ENCODE measurements at regions not wholly inside any gene's neighbourhood (a gene's known extent, or its start where the extent isn't known, plus 50 kb on each side); places are given as distances from the start of the nearest gene placed in this dataset.
"Not testable (repeated sequence)": the region's sequence is repeated elsewhere in the genome, so short reads cannot be mapped to it uniquely, and the experiment has no call there.

DNA sequence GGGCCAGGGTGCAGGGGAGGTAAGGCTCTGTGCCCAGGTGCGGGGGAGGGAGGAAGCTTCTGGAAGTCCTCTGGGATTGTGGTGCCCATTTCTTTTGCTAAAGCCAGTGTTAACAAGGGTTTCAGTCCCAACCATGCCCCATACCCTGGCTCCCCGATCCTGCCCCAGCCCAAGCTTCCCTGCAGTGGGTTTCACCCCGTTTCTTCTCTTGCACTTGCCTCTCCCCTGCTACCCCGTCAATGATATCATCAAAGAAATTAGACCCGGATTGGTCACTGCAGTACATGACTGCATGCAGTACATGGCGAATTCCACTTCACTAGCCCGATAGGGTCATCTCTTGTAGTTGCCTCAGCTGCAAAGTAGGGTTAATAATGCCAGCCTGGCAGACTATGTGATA, 174.0 kb downstream of the BCL2L11 start:
- H3K27me3 Mint-ChIP-seq (ENCODE audit: low read depth); H3K9me3 Mint-ChIP-seq; H3K27ac Mint-ChIP-seq (ENCODE audit: unreplicated experiment); DNase-seq (ENCODE audit: low read depth, low spot score); H3K4me1 Mint-ChIP-seq; H3K36me3 Mint-ChIP-seq (ENCODE audit: low read depth); H3K4me3 Mint-ChIP-seq: not testable (repeated sequence)

DNA sequence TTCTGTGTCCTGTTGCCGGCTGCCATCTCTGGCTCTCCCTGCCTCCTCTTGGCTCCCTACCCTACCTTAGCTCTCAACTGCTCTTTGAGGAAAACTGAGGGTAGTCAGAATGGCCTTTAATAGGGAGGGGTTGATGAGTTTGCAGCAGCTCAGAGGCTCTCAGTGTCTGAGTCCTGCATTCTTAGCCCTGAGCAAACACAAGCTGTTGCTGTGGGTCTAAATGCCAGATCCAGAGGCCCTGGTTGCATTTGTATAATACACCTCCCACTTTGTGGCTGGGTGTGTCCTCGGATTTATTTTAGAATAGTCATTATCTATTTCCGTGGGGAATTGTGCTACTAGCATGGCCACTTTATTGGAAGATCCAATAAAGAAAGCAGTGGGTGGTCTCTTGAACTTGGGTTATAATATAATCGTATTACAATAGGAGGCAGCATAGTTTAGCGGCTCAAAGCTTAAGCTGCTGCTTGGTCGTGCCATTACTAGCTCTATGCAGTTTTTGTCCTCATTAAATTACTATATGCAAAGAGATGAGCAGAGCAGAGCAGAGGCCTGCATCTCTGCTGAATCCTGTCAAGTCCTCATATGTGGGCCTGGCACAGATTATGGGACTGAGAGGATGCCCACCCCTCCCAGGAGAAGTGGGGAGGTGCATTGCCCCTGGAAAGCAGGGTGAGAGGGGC, 175.5 kb downstream of the BCL2L11 start:
- H3K36me3 Mint-ChIP-seq (ENCODE audit: low read depth); H3K9me3 Mint-ChIP-seq; H3K4me3 Mint-ChIP-seq; H3K27me3 Mint-ChIP-seq (ENCODE audit: low read depth); DNase-seq (ENCODE audit: low read depth, low spot score); H3K4me1 Mint-ChIP-seq; H3K27ac Mint-ChIP-seq (ENCODE audit: unreplicated experiment): not testable (repeated sequence)

DNA sequence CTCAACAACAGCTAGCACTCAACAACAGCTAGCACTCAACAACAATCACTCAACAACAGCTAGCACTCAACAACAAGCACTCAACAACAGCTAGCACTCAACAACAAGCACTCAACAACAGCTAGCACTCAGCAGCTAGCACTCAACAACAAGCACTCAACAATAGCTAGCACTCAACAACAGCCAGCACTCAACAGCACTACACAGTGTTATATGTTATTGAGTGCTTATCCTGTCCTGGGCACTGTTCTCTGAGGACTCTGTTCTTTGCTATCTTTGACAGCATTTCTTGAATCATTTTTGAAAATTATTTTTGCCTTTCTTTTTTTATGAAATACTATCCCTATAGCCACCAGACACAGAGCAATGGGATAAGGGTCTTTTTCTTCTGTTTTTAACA, 176.4 kb downstream of the BCL2L11 start:
- H3K36me3 Mint-ChIP-seq (ENCODE audit: low read depth); H3K9me3 Mint-ChIP-seq; H3K27me3 Mint-ChIP-seq (ENCODE audit: low read depth); H3K27ac Mint-ChIP-seq (ENCODE audit: unreplicated experiment); H3K4me1 Mint-ChIP-seq; H3K4me3 Mint-ChIP-seq; DNase-seq (ENCODE audit: low read depth, low spot score): not testable (repeated sequence)

DNA sequence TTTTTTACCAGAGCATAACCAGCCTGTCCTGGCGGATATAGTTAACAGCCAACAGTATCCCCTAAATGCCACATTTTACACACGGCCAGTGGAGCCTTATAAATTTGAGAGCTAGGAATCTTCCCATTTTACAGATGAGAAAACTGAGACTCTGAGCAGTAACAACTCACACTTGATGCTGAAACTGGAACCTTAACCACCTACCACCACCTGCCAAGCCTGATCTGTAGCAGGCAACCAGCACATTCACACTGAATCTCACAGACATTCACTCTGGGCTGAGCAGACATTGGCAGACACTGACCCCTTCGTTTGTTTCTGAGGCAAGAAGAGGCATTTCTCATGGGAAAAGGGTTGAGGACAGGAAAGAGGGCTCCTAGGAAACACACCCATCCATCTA, 178.2 kb downstream of the BCL2L11 start:
- H3K27me3 Mint-ChIP-seq (ENCODE audit: low read depth); H3K9me3 Mint-ChIP-seq; H3K4me1 Mint-ChIP-seq; DNase-seq (ENCODE audit: low read depth, low spot score); H3K36me3 Mint-ChIP-seq (ENCODE audit: low read depth); H3K27ac Mint-ChIP-seq (ENCODE audit: unreplicated experiment); H3K4me3 Mint-ChIP-seq: not testable (repeated sequence)

DNA sequence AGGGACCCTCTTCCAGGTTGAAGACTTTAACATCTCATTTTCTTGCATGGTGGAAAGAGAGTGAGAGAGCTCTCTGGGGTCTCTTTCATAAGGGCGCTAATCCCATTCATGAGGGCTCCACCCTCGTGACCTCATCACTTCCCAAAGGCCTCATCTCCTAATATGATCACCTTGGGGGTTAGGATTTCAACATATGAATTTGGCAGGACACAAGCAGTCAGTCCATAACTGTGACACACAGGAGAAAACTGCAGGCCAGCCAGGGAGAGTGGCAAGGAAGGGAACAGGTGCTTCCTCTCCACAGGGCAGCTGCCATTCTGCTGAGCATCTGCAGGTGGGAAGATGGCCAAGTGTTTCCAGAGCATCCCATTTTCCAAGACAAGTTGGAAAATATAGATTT, 178.9 kb downstream of the BCL2L11 start:
- H3K4me3 Mint-ChIP-seq; DNase-seq (ENCODE audit: low read depth, low spot score); H3K36me3 Mint-ChIP-seq (ENCODE audit: low read depth): not testable (repeated sequence)

DNA sequence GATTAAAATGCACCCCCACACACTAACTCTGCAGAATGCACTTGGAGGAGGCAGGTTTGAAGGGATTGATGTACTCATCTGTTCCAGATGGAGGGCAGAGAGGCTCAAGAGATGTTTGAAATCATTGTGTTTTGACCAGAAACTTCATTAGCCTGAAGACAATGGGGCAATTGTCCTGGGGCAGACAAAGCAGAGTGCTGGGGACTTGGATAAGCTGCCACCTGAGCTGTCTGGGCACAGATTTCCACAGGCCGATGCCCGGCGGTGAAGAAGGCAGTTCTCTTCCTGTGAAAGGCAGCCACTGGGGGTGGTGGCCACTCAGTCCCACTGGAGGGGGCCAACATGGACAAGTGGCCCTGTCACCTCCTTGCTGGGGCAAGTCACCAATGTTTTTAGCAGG, 181.0 kb downstream of the BCL2L11 start:
- not testable (repeated sequence) for H3K9me3 Mint-ChIP-seq; H3K4me3 Mint-ChIP-seq; H3K36me3 Mint-ChIP-seq (ENCODE audit: low read depth); H3K27me3 Mint-ChIP-seq (ENCODE audit: low read depth); H3K4me1 Mint-ChIP-seq; DNase-seq (ENCODE audit: low read depth, low spot score); H3K27ac Mint-ChIP-seq (ENCODE audit: unreplicated experiment)

More for the DNA sequence above, 178.9 kb downstream of the BCL2L11 start:
- H3K9me3 Mint-ChIP-seq; H3K27ac Mint-ChIP-seq (ENCODE audit: unreplicated experiment); H3K4me1 Mint-ChIP-seq; H3K27me3 Mint-ChIP-seq (ENCODE audit: low read depth): not testable (repeated sequence)

DNA sequence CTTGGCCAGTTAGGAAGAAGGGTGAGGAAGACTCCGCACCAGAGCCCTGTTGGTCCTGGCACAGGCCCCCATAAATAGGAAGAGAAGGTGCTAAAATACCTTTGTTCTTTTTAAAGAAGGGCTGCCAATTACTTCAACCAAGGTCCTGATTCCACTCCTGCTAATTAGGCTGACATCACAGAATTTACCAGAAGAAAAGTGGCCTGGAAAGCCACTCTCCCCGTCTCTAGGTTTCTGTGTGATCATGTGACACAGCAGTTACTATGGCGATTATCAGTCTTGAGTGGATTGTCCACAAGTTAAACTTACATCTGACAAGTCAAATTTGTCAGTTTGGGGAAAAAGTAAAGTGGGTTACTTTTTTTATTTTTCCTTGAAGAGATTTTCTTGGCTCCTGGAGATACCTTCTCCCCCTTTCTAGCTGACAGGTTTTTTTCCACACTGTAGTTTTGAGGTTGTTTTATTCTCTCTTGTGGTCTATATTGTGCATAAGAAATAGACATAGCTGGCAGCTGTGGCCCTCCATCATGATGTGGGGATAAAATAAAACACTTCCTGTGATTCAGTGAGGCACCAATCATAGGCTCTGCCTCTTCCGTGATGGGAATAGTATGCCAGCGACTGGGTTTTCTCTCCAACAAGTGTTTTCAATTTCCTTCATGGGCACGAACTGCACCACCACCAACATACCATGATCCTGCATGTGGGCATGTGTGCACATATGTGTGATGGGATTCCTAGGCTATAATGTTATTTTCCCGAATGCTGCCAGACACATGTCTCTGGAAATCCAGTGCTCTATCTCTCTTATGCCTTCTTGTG, 181.9 kb downstream of the BCL2L11 start:
- H3K4me1 Mint-ChIP-seq; H3K9me3 Mint-ChIP-seq; H3K4me3 Mint-ChIP-seq; H3K27me3 Mint-ChIP-seq (ENCODE audit: low read depth); H3K36me3 Mint-ChIP-seq (ENCODE audit: low read depth); DNase-seq (ENCODE audit: low read depth, low spot score); H3K27ac Mint-ChIP-seq (ENCODE audit: unreplicated experiment): not testable (repeated sequence)

DNA sequence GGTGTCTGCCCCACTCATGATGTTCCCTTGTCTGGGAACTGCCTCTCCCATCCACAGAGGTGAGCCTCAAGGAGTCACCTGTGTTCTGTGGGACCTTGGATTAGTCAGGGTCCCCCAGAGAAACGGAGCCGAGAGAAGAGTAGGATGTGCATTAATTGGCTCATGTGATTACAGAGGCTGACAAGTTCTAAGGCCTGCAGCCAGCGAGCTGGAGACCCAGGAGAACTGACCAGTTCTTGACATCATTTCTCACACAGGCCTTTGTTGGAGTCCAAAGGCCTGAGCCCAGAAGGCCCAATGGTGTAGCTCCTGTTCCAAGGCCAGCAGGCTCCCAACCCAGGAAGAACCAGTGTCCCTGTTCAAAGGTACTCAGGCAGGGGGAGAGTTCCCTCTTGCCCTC, 186.6 kb downstream of the BCL2L11 start:
- not testable (repeated sequence) for H3K4me3 Mint-ChIP-seq; H3K4me1 Mint-ChIP-seq; H3K27ac Mint-ChIP-seq (ENCODE audit: unreplicated experiment); H3K36me3 Mint-ChIP-seq (ENCODE audit: low read depth); H3K9me3 Mint-ChIP-seq; H3K27me3 Mint-ChIP-seq (ENCODE audit: low read depth); DNase-seq (ENCODE audit: low read depth, low spot score)

DNA sequence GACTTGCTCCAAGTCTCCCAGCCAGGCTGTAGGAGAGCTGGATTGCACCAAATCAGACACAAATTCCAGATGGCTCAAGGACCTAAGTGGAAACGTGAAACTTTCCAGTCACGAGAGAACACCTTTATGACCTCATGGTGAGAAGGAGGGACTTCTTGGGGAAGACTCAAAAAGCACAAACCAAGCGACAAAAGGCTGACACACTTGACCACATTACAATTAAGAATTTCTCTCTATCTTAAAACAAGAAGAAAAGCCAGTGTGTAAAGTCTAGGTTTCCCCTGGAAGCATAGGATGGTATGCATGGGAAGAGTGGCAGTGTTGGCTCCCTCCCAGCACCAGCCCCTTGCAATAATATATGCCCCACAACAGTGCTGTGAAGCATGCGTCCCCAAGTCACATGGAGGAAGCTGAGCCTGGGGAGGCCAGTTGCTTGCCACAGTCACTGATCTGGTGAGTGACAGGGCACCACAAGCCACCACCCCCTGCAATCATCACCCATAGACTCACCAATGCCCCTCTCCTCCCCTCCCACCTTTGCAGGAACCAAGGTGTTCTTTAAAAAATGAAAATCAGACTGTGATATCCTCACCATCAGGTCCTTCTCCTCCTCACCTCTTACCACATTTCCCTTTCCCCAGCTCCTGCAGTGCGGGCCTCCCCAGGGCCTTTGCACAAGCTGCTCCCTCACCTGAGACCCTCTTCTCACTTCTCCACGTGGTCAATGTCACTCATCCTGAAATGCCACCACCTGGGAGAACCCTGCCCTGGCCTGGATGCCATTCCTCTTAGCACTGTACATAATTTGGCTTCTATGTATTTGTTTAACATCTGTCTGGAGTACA, 188.7 kb downstream of the BCL2L11 start:
- H3K27me3 Mint-ChIP-seq (ENCODE audit: low read depth); H3K9me3 Mint-ChIP-seq; DNase-seq (ENCODE audit: low read depth, low spot score): not testable (repeated sequence)

DNA sequence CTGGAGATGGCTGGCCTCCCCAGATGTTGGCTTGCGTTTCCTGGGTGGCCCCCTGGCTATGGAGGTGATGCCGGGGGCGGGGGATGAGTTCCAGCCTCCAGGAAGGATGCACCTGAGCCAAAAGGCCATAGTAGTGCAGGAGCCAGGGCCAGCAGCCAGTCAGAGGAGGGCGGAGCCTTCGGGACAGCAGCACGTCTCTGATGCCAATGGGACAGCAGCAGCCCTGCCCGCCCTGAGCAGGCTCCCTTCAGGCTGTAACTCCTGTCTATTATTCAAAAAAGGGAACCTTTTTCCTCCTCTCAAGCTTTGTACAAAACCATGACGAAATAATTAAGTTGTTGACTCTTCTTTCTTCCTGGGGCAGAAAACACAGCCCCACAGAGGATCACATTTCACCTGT, 189.7 kb downstream of the BCL2L11 start:
- not testable (repeated sequence) for H3K4me3 Mint-ChIP-seq; H3K27ac Mint-ChIP-seq (ENCODE audit: unreplicated experiment); H3K4me1 Mint-ChIP-seq; H3K27me3 Mint-ChIP-seq (ENCODE audit: low read depth); DNase-seq (ENCODE audit: low read depth, low spot score); H3K9me3 Mint-ChIP-seq; H3K36me3 Mint-ChIP-seq (ENCODE audit: low read depth)

More for the DNA sequence above, 188.7 kb downstream of the BCL2L11 start:
- H3K4me1 Mint-ChIP-seq; H3K27ac Mint-ChIP-seq (ENCODE audit: unreplicated experiment); H3K4me3 Mint-ChIP-seq; H3K36me3 Mint-ChIP-seq (ENCODE audit: low read depth): not testable (repeated sequence)

DNA sequence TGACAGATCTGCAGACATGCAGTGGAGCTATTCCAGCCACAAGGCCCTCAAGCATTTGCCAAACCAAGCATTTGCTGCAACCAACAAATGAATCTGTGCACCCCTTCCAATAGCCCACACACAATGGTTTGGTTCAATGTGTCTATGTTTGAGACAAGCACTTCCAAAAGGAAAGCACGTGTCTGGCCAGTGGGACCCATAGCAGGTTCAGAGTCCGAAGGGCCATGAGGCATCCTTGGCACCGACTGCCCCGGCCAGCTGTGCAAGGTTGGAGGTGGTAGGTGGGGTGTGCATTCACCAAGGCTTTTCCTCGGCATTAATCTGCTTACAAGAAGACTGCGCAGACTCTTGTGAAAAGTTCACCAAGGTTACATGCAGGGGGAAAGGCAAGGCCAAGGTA, 190.9 kb downstream of the BCL2L11 start:
- not testable (repeated sequence) for DNase-seq (ENCODE audit: low read depth, low spot score); H3K27ac Mint-ChIP-seq (ENCODE audit: unreplicated experiment); H3K4me1 Mint-ChIP-seq; H3K4me3 Mint-ChIP-seq; H3K9me3 Mint-ChIP-seq; H3K36me3 Mint-ChIP-seq (ENCODE audit: low read depth); H3K27me3 Mint-ChIP-seq (ENCODE audit: low read depth)

DNA sequence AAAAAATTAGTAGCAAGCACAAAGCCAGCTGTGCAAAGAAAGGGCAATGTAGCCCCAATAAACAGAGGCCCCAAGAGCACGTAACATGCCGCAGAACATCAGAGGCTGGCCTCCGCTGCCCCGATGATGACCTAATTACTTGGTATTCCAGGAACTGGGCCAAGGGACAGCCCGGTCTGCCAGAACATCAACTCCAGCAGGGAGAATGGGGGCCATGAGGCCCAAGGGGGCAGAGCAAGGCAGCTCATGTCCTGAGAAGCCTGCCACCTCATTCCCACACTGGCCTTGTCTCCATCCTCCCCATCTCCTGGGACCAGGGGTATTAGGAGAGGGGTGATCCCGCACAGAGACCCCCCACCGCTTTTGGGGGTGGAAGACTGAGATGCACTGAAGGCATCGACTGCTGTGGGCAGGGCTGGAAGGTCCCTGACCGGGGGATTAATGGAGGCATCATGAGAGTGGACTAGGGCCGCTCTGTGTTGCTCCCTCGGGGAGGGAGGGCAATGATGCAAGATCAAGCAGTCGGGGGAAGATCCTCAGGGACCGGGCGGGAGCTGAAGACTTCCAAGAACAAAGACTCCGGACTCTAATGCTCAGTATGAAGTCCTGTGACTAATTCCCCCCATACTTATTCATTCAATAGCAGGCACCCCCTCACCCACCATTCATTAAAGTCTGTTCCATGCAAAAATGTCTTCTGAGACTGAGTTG, 192.3 kb downstream of the BCL2L11 start:
- H3K27me3 Mint-ChIP-seq (ENCODE audit: low read depth); DNase-seq (ENCODE audit: low read depth, low spot score); H3K4me3 Mint-ChIP-seq; H3K36me3 Mint-ChIP-seq (ENCODE audit: low read depth); H3K9me3 Mint-ChIP-seq; H3K27ac Mint-ChIP-seq (ENCODE audit: unreplicated experiment); H3K4me1 Mint-ChIP-seq: not testable (repeated sequence)

DNA sequence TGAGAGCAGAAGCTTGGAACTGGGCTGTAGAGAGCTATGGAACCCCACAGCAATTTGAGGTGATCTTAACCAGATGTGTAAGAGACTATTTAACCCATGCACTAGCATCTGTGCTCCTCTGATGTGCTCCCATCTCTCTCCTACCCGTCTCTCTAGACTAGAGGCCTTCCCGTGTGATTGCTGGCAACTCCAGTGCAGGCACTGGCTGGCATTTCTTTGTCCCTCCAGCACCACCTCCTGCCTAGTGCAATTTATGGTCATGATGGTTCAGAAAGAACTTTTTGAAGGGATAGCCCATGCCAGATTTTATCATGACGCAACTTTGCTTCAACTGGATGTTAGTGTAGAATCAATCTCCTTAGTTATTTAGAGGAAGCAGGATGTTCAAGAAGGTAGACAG, 193.0 kb downstream of the BCL2L11 start:
- not testable (repeated sequence) for DNase-seq (ENCODE audit: low read depth, low spot score); H3K36me3 Mint-ChIP-seq (ENCODE audit: low read depth); H3K4me1 Mint-ChIP-seq; H3K9me3 Mint-ChIP-seq; H3K4me3 Mint-ChIP-seq; H3K27me3 Mint-ChIP-seq (ENCODE audit: low read depth); H3K27ac Mint-ChIP-seq (ENCODE audit: unreplicated experiment)

Measured in neural crest cell (in vitro differentiated cells).